ENCODE measurements at regions not wholly inside any gene's neighbourhood (a gene's known extent, or its start where the extent isn't known, plus 50 kb on each side); places are given as distances from the start of the nearest gene placed in this dataset.

DNA sequence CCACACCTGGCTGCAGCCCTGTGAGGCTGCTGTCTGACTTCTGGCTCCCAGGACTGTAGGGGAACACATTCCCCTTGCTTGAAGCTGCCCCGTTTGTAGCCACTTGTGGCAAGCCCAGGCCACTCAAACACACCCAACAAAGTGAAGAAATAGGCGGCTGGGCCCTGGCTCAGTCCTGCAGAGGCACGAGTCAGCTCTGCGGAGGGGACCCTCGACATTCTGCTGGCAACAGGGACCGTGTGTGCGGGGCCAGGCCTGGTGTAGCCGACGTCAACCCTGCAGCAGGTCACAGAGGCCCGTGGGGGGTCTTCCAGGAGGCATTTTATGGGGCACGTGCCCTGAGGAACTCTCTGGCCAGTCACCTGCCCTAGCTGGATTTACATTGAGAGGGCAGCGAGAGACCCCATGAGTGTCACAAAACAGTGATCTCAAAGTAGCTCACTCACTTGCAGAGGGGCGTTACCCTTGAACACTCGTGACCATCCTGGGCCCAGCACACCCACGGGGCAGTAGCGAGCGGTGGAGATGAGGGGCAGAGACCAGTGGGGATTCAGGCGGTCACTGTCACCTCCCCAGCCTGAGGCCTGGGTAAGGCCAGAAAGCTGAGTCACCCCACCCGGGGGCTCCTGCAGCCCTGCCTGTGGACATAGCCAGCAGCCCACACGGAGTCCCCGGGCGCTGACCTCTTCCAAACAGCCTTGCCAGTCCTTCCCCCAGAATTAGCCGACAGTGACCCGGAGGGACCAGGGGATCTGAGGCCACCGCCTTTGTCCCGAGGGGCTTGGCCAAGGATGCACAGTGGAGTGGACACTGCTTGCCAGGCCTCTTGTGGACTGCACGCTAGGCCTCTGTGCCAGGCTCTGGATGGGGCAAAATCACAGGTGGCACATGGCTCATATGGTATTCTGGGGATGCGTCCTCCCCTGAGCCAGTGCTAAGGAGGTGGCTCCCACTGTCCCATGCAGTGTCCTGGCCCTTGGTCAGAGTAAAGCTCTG lies 139.5 kb downstream of the CTTN start:
- no peak for DNase-seq

DNA sequence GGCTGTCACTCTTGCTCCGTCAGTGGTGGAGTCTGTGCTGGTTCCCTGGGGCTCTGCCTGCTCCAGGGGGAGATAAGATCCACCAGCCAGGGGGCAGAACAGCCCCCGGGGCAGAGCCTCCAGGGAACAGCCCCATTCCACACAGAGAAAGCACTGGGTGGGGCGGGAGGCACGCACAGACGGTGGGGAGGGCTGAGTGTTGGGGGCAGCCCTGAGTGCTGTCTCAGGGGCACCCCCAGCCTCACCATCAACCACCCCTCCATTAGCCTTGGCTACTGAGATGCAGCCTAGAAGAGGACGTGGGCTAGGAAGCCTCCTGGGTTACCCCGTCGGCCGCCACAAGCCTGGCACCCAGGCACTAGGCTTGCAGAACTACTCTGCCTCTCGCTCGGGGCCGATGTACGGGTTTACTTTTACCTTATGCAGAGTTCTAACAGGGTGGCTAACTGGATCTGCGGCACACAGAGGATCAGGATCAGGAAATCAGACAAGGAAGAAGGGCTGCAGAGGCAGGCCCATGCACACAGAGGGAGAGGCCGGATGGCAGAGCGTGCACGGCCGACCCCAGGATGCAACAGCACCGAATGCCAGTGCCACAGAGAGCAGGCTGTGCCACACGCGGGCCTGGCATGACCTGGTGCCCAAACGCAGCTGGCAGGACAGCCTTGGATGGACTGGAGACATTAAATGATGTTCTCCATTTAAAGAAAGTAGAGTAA lies 140.5 kb downstream of the CTTN start:
- DNase-seq, result no peak

DNA sequence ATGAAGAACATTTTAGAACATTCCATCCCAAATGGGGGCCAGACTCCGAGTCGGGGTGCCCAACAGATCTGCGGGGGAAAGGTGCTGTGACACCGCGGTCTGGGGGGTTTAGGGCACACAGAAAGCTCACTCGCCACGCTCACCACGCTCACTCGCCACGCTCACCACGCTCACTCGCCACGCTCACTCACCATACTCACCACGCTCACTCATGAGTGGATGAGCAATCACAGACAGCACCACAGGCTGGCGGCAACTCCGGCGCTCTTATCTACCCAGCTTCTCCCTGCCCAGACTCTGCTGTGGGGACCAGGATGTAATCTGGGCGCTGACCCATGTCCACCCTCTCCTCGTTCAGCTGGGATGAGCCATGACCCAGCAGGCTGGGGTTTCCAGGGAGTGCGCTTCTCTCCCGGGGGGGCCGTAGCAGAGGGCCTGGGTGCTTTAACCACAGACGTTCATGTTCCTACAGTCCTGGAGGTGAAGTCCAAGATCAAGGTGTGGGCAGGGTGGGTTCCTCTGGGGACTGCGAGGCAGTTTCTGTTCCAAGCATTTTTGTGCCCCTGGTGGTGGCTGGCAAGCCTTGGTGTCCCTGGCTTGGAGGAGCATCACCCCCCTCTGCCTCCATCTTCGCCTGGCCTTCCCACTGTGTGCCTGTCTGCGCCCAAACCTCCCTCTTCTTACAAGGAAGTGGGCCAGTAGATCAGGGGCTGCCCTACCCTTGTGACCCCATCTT lies 141.2 kb downstream of the CTTN start:
- DNase-seq, result no peak

DNA sequence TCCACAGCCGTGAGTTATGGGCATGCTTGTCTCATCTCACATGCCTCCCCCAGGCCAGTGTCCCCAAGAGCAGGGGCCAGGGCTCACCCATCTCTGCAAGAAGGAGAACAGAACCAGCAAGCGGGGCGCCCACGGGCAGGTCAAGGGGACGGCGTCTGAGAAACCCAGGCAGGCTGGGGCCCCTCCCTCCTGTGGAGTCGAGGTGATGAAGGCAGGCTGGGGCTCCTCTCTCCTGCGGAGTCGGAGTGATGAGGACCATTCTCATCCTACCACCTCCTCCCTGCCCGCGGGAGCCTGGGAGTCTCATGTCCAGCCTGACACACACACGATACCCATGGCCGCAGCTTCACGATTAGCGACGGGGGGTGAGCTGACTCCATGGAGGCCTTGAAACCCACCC lies 141.9 kb downstream of the CTTN start:
- no peak for DNase-seq

DNA sequence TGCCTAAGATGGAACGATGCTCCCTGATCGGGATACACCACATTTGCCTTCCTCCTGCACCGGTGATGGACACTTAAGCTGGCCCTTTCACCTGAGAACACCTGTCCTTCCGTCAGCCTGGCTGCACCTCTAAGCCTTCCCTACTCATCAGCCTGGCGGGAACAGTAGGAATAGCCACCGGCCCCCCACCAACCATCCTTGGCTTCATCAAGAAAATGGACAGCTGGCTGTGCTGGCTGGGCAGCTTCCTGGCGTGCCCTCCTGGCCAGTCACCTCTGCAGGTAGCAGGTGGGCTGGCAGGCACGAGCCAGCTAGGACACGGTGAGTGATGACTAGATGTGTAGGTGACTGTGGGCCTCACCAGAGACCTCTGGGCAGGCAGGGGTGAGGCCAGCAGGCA lies 142.8 kb downstream of the CTTN start:
- DNase-seq, result no peak

DNA sequence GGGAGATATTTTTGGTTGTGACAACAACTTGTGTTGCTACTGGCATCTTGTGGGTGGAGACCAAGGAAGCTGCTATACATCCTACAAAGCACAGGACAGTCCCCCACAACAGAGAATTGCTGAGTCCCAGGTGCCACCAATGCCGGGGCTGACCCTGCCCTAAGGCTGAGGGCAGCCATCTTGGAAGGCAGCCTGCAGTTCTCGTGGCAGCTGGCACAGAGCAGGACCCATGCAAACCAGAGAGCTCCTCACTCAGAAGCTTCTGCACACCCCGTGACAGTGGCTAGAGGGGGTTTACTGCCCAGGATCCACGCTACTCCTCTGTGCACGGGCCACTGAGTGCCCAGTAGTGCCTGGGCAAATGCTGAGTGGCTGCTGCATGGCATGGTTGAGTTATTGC lies 143.4 kb downstream of the CTTN start:
- no peak for DNase-seq

DNA sequence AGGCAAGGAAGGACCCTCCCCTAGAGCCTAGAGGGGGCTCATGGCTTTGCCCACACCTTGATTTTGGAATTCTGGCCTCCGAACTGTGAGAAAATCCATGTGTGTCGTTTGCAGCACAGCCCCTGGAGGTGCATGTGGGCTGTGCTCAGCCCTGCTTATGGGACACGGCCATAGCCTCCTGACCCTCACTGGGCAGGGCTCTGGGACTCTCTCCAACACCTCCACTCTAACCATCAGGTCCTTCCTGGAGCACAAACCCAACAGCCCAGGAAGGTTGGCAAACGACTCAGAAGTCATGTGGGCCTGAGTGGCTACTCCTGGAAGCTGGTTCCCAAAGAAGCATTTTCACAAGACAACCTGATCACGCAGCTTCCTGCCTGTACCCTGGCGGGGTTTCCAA lies 144.1 kb downstream of the CTTN start:
- no peak for DNase-seq

DNA sequence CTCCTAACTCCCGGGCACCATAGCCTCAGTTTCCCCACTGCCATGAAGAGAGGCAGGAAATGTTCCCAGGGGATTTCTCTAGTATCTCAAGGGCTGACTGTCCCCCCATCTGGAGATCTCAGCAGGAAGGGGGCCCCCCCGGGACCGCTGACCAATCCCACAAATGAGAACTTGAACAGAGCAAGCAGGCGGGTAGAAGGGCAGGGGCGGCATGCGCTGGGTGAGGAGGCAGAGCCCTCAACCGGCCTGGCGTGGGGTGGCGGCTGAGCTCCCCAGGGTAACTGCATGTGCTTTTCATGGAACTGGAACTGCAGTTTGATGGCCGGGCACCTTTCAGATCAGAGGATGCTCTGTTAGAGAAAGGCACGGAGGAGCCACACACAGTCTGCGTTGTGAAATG lies 144.5 kb downstream of the CTTN start:
- no peak for DNase-seq

DNA sequence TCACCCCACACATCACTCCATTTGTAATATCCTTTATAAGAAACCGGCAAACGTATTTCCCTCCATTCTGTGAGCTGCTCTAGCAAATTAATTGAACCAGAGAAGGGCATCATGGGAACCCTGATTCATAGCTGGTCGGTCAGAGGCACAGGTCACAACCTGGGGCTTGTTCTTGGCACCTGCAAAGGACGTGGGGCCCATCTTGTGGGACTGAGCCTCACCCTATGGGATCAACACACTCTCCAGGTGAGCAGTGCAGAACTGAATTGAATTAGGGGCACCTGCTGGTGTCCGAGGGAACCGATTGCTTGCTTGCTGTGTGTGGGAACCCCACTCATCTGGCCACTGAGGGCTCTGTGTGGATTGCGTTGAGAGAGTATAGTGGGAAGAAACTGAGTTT lies 145.3 kb downstream of the CTTN start:
- DNase-seq, result no peak

DNA sequence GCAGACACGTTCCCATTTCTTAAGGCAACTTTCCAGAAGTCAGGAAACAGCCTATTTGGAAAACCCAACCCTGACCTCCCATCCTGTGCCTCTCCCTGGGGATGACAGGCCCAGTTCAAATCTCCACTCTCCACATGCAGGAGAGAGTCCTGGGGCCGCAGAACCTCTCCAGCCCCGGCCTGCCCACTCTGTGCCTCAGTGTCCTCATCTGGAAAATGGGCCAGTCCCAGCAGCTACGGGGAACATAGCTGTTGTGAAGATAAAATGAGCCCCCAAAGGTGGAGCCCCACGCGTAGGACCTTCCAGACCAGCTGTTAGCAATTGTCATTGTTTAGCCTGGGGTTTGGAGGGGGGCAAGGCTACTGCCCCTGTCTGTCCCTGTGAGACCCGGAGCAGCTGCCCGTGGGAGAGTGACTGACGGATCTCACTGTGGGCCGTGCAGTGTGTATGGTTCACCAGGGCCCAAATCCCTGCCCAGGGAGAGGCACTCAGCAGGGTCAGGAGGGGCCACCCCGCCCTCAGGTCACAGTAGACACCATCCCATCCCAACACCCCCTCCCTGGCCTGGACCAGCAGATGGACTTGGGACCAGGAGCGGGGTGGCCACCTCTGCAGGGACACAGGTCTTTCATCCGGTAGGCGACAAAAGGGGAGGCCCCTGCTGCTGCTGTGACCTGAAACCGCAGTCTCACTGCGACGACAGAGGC lies 145.9 kb downstream of the CTTN start:
- DNase-seq, result no peak

DNA sequence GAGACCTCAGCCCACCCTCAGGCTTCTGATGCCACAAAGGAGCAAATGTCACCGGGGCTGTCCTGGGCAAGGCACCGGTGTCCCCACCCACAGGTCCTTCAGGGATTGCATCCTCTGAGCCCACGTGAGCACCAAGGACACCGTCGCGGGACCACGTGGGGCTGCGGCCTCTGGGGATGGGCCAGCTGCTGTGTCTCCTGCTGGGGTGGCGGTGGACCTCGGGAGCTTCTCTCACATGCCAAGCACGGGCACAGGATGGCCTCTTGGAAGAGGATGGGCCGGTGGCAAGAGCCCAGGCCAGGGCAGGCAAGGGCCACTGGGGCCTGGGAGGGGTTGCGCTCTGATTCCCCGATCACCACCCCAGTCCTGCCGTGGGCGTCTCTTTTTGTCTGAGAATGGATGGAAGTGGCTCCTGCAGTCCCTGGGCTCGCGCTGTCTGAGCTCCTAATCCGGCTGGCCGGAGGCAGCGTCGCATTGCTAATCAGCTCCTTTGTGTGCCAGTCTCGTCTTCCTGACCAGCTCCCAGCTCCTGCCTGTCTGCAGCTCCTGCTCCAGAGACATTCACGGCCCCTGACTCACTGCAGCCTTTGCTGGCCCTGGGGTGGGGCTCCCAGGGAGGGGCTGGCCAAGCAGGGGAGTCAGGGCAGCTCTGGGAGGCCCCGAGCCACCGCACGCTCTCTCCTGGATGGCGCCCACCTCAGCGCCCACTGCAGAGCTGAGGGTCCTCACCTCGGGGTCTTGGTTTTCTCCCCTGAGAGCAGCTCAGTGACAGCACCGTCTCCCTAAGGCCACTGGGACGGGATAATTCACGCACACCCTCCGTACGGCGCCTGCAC lies 146.7 kb downstream of the CTTN start:
- DNase-seq, result no peak

DNA sequence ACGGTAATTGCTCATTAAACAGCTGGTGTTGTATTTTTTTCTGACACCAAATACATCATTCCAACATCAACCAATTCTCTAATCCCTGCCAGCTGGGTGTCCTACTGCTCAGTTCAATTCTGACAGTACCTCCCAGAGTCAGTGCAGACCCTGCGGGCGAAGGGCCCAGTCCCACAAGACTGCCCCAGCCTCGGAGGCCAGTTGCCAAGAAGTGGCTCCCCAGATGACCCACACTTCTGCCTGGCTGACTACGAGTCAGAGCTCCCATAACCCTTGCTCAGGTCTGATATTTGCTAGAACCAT lies 147.2 kb downstream of the CTTN start:
- DNase-seq, result no peak

DNA sequence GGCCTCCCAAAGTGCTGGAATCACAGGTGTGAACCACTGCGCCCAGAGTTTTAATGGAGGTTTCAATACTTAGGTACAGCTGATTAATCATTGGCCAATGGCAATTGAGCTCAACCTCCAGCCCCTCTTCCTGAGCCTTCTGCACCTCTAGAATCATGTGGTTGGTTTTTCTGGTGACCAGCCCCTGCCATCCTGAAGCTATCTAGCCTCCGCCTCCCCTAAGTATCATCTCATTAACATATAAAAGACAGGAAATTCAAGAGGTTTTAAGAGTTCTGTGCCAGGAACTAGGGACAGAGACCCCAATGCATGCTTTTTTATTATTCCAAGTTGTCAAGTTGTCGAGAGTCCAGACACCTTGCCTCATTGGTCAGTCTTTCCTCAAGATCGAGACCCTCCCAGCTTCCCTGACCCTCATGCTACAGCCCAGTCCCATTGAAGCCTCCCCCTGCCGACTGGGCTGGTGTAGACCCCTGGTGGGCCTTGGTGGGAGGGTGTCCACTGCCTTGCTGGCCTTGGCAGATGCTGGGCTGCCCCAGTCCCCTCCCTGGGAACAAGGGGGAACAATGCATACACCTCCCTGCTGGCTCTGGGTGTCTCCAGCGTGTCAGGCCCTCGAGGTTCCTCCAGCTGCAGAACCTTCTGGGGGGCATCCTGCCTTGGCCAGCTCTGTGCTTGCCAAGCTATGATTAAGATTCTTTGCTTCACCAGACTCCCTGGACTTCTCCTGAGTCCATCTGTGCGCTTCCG lies 148.0 kb downstream of the CTTN start:
- DNase-seq, result no peak

DNA sequence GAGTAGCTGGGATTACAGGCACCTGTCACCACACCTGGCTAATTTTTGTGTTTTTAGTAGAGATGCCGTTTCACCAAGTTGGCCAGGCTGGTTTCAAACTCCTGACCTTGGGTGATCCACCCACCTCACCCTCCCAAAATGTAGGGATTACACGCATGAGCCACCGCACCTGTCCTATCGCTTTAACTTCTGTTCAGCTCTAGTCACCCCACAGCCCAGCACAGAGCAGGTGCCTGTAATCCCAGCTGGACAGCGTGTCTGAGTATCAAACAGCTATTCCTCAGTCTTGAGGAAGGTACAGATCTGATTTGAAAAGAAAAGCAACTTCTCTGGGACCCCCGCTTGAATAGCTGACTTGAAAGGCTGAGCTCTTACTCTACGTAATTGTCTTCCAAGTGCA lies 149.1 kb downstream of the CTTN start:
- DNase-seq, result no peak

DNA sequence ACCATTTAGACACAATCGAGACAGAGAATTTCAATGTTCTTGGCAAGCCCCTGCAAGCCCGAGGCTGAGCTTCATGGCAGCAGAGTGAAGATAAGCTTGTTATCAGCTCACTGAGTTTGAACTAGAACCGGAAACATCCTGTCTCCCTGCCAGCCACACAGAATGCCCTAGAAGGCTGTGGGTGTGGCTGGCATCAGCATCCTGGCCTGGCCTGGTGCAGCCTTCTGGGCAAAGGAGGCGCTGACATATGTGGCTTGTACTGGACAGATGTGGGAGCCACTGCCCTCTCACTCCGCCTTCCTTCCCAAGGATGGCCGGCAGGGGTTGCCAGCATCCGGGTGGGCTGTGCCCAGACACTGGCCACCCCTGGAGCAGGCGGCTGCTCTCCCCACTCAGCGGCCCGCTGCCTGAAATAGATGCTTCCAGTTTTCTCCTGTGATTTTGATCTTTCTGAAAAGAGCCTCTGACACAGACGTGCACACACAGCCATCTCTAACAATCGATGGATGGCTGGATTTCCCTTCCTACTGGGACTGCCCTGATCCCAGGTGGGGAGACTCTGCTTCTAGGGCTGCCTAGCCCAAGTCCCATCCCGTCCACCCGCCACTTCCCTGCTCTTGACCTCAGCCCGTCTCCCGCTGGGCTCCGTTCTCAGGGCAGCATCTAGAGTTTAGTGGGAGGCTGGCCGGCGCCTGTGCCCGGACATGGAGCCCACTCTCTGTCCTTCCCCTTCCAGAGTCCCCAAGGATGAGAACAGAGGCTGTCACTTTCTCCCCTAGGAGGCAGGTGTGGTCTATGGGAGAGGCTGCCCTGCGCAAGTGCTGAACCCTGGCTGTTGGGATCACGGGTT lies 149.7 kb downstream of the CTTN start:
- DNase-seq, result no peak

DNA sequence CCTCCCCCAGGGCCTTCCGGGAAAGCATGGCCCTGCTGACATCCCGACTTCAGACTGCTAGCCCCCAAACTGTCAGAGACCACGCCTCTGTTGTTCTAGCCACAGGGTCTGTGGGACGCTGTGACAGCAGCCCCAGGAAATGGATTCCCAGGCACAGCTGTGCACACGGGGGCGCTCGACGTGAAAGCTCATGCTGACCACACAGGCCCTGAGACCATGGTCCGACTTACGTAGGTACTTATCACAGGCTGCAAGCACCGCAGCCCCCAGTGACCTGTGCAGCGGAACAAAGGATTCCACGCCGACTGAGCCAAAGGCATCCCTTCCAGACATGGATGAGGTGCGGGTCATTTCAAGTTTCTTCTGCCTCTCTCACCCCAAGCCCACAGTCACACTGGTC lies 150.6 kb downstream of the CTTN start:
- no peak for DNase-seq

DNA sequence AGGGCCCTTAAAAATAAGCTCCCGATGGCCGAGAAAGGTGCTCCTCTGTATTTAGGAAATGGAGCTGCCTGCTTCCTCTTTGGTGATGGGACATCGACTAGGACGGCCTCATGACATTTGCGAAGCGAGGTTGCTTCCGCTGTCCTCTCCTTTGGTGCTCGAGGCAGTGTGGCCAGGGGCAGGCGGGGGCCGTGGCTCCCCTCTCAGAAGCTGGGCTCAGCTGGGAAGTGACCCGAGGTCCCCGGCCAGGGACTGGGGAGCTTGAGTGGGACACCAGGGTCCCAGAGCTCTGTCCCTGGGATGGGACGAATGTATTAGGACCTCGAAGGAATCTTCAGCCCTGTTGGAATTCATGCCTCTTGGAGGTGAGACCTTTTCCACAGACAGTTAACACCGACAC lies 151.1 kb downstream of the CTTN start:
- no peak for DNase-seq

DNA sequence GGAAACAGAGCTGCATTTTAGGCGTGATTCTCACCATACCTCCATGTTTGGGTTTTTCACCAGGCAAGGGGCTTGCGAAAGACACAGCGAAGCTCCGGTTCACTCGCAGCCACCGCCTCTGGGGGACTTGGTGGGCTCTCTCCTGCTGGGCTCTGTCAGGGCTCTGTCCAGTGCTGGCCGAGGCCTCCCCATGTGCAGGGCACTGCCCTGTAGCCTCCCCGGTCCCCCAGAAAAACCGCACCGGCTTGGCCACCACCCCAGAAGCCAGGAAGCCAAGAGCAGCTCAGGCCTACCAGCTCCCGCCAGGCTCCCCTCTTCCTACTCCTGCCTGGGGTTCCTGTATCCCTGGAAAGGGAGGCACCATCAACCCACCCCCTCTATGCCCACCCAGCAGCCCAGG lies 151.5 kb downstream of the CTTN start:
- no peak for DNase-seq

DNA sequence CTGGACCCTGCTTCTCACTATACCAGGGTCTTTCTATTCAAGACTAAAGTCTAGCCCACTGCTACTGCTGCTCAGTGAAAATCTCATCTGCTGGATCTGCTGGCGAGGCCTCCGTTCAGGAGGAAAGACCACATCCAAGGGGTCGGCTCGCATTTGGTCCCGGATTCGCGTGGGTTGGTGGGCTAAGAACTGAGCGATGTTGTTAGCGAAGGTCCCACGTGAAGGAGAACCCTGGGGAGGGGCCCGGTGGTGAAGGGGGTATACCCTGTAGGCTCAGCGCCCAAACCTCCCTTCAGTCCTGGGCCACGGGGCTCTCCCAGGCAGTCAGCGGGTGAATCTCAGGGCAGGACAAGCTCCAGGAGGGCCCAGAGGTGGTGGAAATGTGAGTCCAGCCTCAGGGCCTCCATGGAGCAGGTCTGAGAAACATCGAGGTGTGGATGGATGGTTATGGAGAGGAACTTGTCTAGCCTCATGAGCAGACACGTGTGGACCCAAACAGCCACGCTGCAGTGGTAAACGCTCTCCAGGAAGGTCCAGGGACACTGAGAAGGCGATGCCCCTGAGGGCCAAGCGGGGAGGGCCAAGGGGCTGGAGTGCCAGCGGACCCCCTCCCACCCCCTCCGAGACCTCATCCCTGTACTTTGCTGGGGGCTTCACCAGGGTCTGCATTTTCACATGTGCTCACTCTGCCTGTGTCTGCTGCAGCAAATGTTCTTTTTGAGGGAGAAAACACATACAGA lies 152.3 kb downstream of the CTTN start:
- DNase-seq, result no peak
